ENCODE measurements at regions not wholly inside any gene's neighbourhood (a gene's known extent, or its start where the extent isn't known, plus 50 kb on each side); places are given as distances from the start of the nearest gene placed in this dataset.

DNA sequence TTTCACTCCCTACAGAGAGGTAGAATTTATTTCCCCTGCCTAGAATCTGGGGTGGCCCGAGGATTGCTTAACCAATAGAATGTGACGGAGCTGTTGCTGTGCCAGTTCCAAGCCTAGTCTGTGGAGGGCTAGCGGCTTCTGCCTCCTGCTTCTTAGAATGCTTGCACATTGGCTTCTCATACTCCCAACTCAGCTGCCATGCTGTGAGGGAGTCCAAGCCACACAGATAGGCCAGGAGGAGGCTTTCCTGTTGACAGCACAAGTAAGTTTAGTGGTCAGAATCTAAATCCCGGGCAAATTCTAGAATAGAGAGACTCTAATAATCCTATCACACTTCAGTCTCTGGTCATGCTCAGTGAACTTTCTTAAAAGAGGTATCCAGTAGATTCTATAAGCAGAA is 57.5 kb upstream of the SNRPB2 start:
- H3K27ac ChIP-seq: no peak overlapping the region
- H3K36me3 ChIP-seq: no peaks in the 10 kb centered on the region
- ATAC-seq (no peak), DNase-seq (no peak)
- H3K4me1 ChIP-seq: no peaks in the 10 kb centered on the region
- 68 to 72% methylated on average over 4 of the region's 4 CpGs for WGBS, 2 donors
- no peak overlapping the region for H3K4me3 ChIP-seq
- no peaks in the 10 kb centered on the region for H3K27me3 ChIP-seq
- TF ChIP-seq, protein P1, sequence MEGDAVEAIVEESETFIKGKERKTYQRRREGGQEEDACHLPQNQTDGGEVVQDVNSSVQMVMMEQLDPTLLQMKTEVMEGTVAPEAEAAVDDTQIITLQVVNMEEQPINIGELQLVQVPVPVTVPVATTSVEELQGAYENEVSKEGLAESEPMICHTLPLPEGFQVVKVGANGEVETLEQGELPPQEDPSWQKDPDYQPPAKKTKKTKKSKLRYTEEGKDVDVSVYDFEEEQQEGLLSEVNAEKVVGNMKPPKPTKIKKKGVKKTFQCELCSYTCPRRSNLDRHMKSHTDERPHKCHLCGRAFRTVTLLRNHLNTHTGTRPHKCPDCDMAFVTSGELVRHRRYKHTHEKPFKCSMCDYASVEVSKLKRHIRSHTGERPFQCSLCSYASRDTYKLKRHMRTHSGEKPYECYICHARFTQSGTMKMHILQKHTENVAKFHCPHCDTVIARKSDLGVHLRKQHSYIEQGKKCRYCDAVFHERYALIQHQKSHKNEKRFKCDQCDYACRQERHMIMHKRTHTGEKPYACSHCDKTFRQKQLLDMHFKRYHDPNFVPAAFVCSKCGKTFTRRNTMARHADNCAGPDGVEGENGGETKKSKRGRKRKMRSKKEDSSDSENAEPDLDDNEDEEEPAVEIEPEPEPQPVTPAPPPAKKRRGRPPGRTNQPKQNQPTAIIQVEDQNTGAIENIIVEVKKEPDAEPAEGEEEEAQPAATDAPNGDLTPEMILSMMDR (IDR thresholded peaks at IDR 0.05): no peak
- intact Hi-C loops (cut with DNase I): no loop called here
- peaks cover 0 to 14% (median 0%) of the 10 kb centered on the region in 11 donors for H3K9me3 ChIP-seq

- TF ChIP-seq, protein P1 (IDR thresholded peaks at IDR 0.05): no peak
- Histone ChIP-seq H3K27ac (no peak overlapping the region), H3K27me3 (no peaks in the 10 kb centered on the region), H3K9me3 (peaks cover 0 to 14% (median 0%) of the 10 kb centered on the region in 11 donors), H3K36me3 (no peaks in the 10 kb centered on the region), H3K4me3 (no peak overlapping the region), H3K4me1 (no peaks in the 10 kb centered on the region)
- 60 to 61% methylated on average over 4 of the region's 4 CpGs for WGBS, 2 donors
- DNase-seq (no peak), ATAC-seq (no peak)
- intact Hi-C loops (cut with DNase I): no loop called here
Measured at GRCh38 chr20:16671753-16672152, 58.1 kb upstream of the SNRPB2 start.

DNA sequence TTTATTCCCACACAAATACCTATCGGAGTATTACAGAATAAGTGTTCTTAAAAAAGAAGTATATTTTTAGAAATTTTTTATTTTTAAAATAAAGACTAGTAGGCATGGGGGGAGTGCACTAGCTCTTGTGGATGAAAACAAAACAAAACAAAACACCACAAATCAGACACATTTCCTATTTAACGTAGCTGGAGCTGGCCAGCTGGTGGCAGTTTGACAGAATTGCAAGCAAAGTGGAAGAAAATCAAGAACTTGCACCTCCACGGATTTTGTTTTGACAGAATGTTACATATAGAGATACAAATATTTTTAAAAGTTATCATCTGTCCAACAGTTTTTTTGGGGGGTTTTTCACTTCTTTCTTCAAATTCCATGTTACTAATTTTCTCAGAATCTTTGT is 63.6 kb upstream of the SNRPB2 start:
- 46% methylated on average over 3 of the region's 3 CpGs for WGBS, 2 donors
- TF ChIP-seq, protein P1 (IDR thresholded peaks at IDR 0.05): no peak
- H3K27ac ChIP-seq: no peak overlapping the region
- H3K9me3 ChIP-seq: peaks cover 0 to 9% (median 0%) of the 10 kb centered on the region in 11 donors
- peaks cover 0 to 5% (median 0%) of the 10 kb centered on the region in 9 donors for H3K4me1 ChIP-seq
- H3K36me3 ChIP-seq: no peaks in the 10 kb centered on the region
- no peak overlapping the region for H3K4me3 ChIP-seq
- DNase-seq (no peak), ATAC-seq (no peak)
- H3K27me3 ChIP-seq: no peaks in the 10 kb centered on the region
- intact Hi-C loops (cut with DNase I): loop anchor here in 1 of 10 donors (10.0 kb wide), 1 partner anchor 59 kb away; no protein-coding TSS in a partner anchor

DNA sequence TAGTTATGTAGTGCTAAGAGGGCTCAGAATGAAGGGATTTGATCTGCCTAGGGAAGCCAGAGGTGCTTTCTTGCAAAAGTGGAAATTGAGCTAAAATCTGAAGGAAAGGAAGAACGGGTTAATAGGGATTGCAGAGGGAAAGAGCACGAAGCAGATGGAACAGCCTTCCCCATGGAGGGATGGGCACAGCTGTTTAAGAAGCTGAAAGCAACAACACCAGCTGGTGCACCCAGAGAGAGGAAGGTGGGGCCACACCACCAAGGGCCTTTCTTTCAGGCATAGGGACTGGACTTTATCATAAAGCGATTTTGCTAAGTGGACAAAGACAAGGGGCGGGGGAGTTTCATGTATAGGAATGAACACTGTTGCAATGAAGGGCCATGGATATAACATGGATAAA is 65.8 kb upstream of the SNRPB2 start:
- H3K9me3 ChIP-seq: peaks cover 0 to 5% (median 0%) of the 10 kb centered on the region in 11 donors
- no peak for DNase-seq
- intact Hi-C loops (cut with DNase I): loop anchor here in 1 of 10 donors (10.0 kb wide), 1 partner anchor 61 kb away; no protein-coding TSS in a partner anchor
- no peak for ATAC-seq
- no peaks in the 10 kb centered on the region for H3K36me3 ChIP-seq
- no peak overlapping the region for H3K27ac ChIP-seq
- 69 to 70% methylated on average over 4 of the region's 4 CpGs for WGBS, 2 donors
- no peak overlapping the region for H3K4me3 ChIP-seq
- H3K4me1 ChIP-seq: peaks cover 0 to 5% (median 0%) of the 10 kb centered on the region in 9 donors
- H3K27me3 ChIP-seq: peaks cover 0 to 4% (median 0%) of the 10 kb centered on the region in 7 donors
- TF ChIP-seq, protein P1 (IDR thresholded peaks at IDR 0.05): no peak
